Aorta (tissue), 5 donors: ENCODE measurements at regions not wholly inside any gene's neighbourhood (a gene's known extent, or its start where the extent isn't known, plus 50 kb on each side); places are given as distances from the start of the nearest gene placed in this dataset.

Source experiments
- ATAC-seq: fragments of 200-7000 bp; cut with Tn5 transposase; one replicate; pipeline ENCODE4 v1.9.1; 2022; ENCODE audit warnings: moderate library complexity; ENCODE audit not compliant: low FRiP score
- DNase-seq, 2 donors: peaks; one replicate each; pipeline ENCODE4 v3.0.0-alpha.2; 2020
- H3K27ac ChIP-seq, 2 donors: one replicate each; pipeline ENCODE4 v1.5.1; 2013; ENCODE audit warnings: low read length in 2 of 2, mild to moderate bottlenecking in 2 of 2, moderate library complexity in 2 of 2, control low read depth in 1 of 2, inconsistent platforms in 1 of 2, low read depth in 1 of 2
- H3K27me3 ChIP-seq, 2 donors: one replicate each; pipeline ENCODE4 v1.6.1; 2013; ENCODE audit warnings: control low read depth in 1 of 2, low read length in 1 of 2, mild to moderate bottlenecking in 1 of 2, moderate library complexity in 1 of 2; ENCODE audit not compliant: insufficient read depth in 2 of 2, control insufficient read depth in 1 of 2
- H3K36me3 ChIP-seq, 2 donors: one replicate each; pipeline ENCODE4 v1.6.1; 2013; ENCODE audit warnings: control low read depth in 1 of 2, low read length in 1 of 2, mild to moderate bottlenecking in 1 of 2; ENCODE audit not compliant: insufficient read depth in 2 of 2, control insufficient read depth in 1 of 2
- H3K4me1 ChIP-seq, 2 donors: one replicate each; pipeline ENCODE4 v1.6.1; 2013; ENCODE audit warnings: low read length in 2 of 2, control low read depth in 1 of 2, mild to moderate bottlenecking in 1 of 2, moderate library complexity in 1 of 2; ENCODE audit not compliant: insufficient read depth in 2 of 2, control insufficient read depth in 1 of 2
- H3K4me3 ChIP-seq, 2 donors: one replicate each; pipeline ENCODE4 v1.5.1; 2013; ENCODE audit warnings: low read length in 2 of 2, control low read depth in 1 of 2, mild to moderate bottlenecking in 1 of 2
- H3K9me3 ChIP-seq: one replicate; pipeline ENCODE4 v1.6.1; 2013; ENCODE audit warnings: mild to moderate bottlenecking, low read length; ENCODE audit not compliant: control insufficient read depth
- WGBS, 2 donors: extraction: QIAGEN DNeasy Blood & Tissue Kit; methylation state at CpG; one replicate each; pipeline ENCODE4 v1.1.7; 2013; 5-methylcytosine and 5-hydroxymethylcytosine counted together
- intact Hi-C, 2 donors: fragments of 100-400 bp; cut with DNase I; formaldehyde crosslinking; loops; one replicate each; pipeline versions ENCODE4 v1.14.2 to v1.15.0; 2022
- donor health status: healthy with polysubstance abuse.
- donor health status: Bipolar disorder and iron deficiency.
- donor health status: DM: no; HTN: no; CAD: no.
- donor health status: DM: no; HTN: no; CAD: no.
- donor health status: DM: yes; HTN: yes; CAD: no.

DNA sequence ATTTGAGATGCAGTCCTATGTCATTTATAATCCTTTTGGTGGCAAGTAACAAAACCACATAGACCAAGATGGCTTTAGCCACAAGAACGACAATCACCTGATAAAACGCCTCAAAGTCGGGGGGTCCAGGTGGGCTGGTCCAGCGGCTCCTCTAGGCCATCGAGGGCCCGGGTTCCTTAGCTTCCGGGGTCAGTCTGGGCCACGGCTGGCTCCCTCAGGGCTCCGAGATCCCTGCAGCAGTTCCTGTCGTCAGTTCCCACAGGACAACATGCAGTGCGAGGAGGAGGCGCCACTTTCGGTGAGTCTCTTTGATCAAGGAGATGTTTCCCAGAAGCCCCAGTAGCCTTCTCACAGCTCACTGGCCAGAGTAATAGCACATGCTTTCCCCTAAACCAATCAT, 574.6 kb downstream of the AACS start:
- H3K4me1 ChIP-seq = no peaks in the 10 kb centered on the region
- 91 to 94% methylated on average over 13 of the region's 13 CpGs for WGBS, 2 donors
- ATAC-seq = no peak
- no peak for DNase-seq
- no peaks in the 10 kb centered on the region for H3K27me3 ChIP-seq
- H3K4me3 ChIP-seq = no peak overlapping the region
- H3K36me3 ChIP-seq = no peaks in the 10 kb centered on the region
- intact Hi-C loops = no loop called here
- H3K9me3 ChIP-seq = no peaks in the 10 kb centered on the region
- no peak overlapping the region for H3K27ac ChIP-seq

DNA sequence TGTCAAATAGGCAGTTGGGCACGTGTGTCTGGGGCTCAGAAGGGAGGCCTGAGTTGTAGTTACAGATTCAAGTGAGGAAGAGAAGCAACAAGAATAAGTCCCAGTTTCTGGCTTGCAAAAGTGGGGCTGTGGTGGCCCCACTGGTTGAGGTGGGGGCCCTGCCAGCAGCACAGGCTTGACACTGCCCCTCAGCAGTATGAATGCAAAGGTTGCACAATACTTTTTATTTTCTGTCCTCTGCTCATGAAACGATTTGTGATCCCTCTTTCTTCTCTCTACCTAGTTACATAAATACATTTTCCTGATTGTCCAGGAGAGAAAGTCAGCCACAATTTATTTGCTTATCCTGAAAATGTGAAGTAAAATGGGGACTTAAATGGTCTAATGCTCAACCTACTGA, 577.8 kb downstream of the AACS start:
- intact Hi-C loops = no loop called here

DNA sequence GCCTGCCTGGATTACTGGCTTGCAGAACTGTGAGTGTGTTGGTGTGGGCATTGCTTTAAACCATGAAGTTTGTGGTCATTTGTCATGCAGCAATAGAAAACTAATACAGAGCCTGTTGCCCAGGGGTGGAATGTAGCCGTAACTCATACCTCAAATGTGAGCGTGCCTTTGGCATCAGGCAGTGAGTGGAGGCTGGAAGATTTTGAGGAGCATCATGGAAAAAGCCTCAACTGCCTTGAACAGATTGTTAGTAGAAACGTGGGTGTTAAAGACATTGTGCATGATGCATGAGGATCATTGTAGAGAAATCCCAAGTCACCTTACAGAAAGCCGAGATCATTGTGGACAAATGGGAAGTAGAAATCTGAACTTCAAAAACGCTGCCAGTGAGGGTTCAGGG, 580.5 kb downstream of the AACS start:
- Histone ChIP-seq H3K27ac (no peak overlapping the region), H3K27me3 (no peaks in the 10 kb centered on the region), H3K36me3 (no peaks in the 10 kb centered on the region), H3K4me1 (no peaks in the 10 kb centered on the region), H3K9me3 (no peaks in the 10 kb centered on the region), H3K4me3 (no peak overlapping the region)
- ATAC-seq (no peak), DNase-seq (no peak)
- intact Hi-C loops = no loop called here
- WGBS, 2 donors = 60 to 71% methylated on average over 5 of the region's 5 CpGs

More for the DNA sequence above, 577.8 kb downstream of the AACS start:
- H3K27me3 ChIP-seq = no peaks in the 10 kb centered on the region
- H3K4me3 ChIP-seq = no peak overlapping the region
- H3K27ac ChIP-seq = no peak overlapping the region
- no peaks in the 10 kb centered on the region for H3K36me3 ChIP-seq
- no peak for ATAC-seq
- DNase-seq = no peak
- 71 to 83% methylated on average over 2 of the region's 2 CpGs for WGBS, 2 donors
- no peaks in the 10 kb centered on the region for H3K4me1 ChIP-seq
- no peaks in the 10 kb centered on the region for H3K9me3 ChIP-seq

GRCh38 chr12:125650587-125650986, 585.4 kb downstream of the AACS start:
- no peaks in the 10 kb centered on the region for H3K36me3 ChIP-seq
- no peak overlapping the region for H3K27ac ChIP-seq
- intact Hi-C loops = no loop called here
- no peaks in the 10 kb centered on the region for H3K27me3 ChIP-seq
- DNase-seq = no peak
- 94% methylated on average over 19 of the region's 19 CpGs for whole genome bisulfite sequencing, 2 donors
- no peak overlapping the region for H3K4me3 ChIP-seq
- H3K4me1 ChIP-seq = no peaks in the 10 kb centered on the region
- H3K9me3 ChIP-seq = no peaks in the 10 kb centered on the region
- no peak for ATAC-seq

- no peaks in the 10 kb centered on the region for H3K4me1 ChIP-seq
- no peaks in the 10 kb centered on the region for H3K27me3 ChIP-seq
- H3K9me3 ChIP-seq = no peaks in the 10 kb centered on the region
- no peak for DNase-seq
- ATAC-seq = no peak
- H3K4me3 ChIP-seq = no peak overlapping the region
- no peaks in the 10 kb centered on the region for H3K36me3 ChIP-seq
- 38 to 39% methylated on average over 4 of the region's 4 CpGs for WGBS, 2 donors
- intact Hi-C loops = no loop called here
- no peak overlapping the region for H3K27ac ChIP-seq
These were observed 586.4 kb downstream of the AACS start for GRCh38 chr12:125651625-125652024.

DNA sequence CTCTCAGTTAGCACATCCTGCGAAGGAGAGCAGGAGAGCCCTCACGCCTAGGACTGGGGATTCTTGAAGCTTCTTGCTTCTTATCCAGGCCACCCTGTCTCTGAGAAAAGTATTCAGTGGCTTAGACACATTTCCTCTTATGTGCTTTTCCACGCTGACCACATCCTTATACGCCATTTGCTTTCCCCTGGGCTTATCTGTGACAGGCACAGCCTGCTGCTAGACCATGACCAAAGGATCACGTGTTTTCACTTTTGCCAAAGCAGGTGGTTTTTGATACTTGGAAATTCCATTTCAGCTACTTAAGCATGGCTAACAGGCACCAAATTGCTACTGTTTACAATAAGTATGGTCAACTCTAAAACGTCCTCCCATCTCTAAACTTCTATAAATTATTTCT, 587.4 kb downstream of the AACS start:
- Histone ChIP-seq H3K27me3 (no peaks in the 10 kb centered on the region), H3K4me1 (no peaks in the 10 kb centered on the region), H3K36me3 (no peaks in the 10 kb centered on the region), H3K4me3 (no peak overlapping the region), H3K27ac (no peak overlapping the region), H3K9me3 (no peaks in the 10 kb centered on the region)
- 86 to 93% methylated on average over 6 of the region's 6 CpGs for WGBS, 2 donors
- ATAC-seq = no peak
- intact Hi-C loops = no loop called here
- no peak for DNase-seq

DNA sequence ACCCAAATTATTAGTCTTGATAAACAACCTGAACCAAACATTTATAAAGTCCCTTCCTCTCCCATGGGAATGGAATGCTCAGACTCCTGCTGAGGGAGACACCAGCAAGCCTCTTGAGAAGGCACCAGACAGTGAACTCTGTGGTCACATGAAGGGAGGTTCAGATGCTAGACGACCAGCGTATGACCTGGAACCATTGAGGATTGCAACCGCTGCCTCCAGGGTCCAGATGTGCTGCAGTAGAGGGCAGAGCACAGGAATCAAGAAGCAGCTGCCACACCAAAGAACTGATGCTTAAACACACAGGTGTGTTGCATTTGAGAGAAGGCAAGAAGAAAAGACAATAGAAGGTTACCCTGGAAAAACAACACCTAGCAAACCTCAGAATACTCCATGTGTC, 592.4 kb downstream of the AACS start:
- no peaks in the 10 kb centered on the region for H3K36me3 ChIP-seq
- H3K9me3 ChIP-seq = peaks cover 1% of the 10 kb centered on the region
- 73 to 76% methylated on average over 3 of the region's 3 CpGs for WGBS, 2 donors
- H3K27me3 ChIP-seq = no peaks in the 10 kb centered on the region
- no peak overlapping the region for H3K27ac ChIP-seq
- intact Hi-C loops = no loop called here
- ATAC-seq (no peak), DNase-seq (no peak)
- H3K4me3 ChIP-seq = no peak overlapping the region
- H3K4me1 ChIP-seq = no peaks in the 10 kb centered on the region

GRCh38 chr12:125674554-125675338, 609.5 kb downstream of the AACS start:
- Histone ChIP-seq H3K27ac (peak overlapping the region; percentile 4 to 48), H3K4me1 (peaks cover 5 to 11% of the 10 kb centered on the region in 2 donors), H3K27me3 (no peaks in the 10 kb centered on the region), H3K4me3 (no peak overlapping the region), H3K9me3 (no peaks in the 10 kb centered on the region), H3K36me3 (no peaks in the 10 kb centered on the region)
- ATAC-seq (no peak), DNase-seq (no peak)
- intact Hi-C loops = no loop called here
- WGBS, 2 donors = 46 to 50% methylated on average over 11 of the region's 11 CpGs

GRCh38 chr12:125676366-125676765, 611.1 kb downstream of the AACS start:
- DNase-seq (no peak), ATAC-seq (no peak)
- Histone ChIP-seq H3K36me3 (no peaks in the 10 kb centered on the region), H3K27ac (no peak overlapping the region), H3K4me1 (peaks cover 5 to 11% of the 10 kb centered on the region in 2 donors), H3K27me3 (no peaks in the 10 kb centered on the region), H3K9me3 (no peaks in the 10 kb centered on the region), H3K4me3 (no peak overlapping the region)
- 0 to 15% methylated on average over 1 of the region's 1 CpG for WGBS, 2 donors
- intact Hi-C loops = no loop called here
